H1 (cell line): ENCODE measurements at regions not wholly inside any gene's neighbourhood (a gene's known extent, or its start where the extent isn't known, plus 50 kb on each side); places are given as distances from the start of the nearest gene placed in this dataset.
A peak's percentile ranks its signal among the peaks of the same experiment; 100 is the strongest.

ENCODE experiments used
- CTCF ChIA-PET: fragments of 300-600 bp; sonication (Branson Sonifier 250); formaldehyde crosslinking; loops from one replicate; lab custom pipeline; 2021; ENCODE audit not compliant: partially characterized antibody; lab: Charles Lee
- POLR2A ChIA-PET: fragments of 300-600 bp; sonication (Branson Sonifier 250); formaldehyde crosslinking; loops from one replicate; lab custom pipeline; 2021; ENCODE audit warnings: inconsistent platforms; ENCODE audit not compliant: partially characterized antibody; lab: Charles Lee
- DNase-seq, 2 experiments: peaks; one replicate each; pipeline versions ENCODE4 v3.0.0 to v3.0.0-alpha.2; 2010 to 2022; ENCODE audit warnings: low spot score in 2 of 2, low read depth in 1 of 2, mixed read lengths in 1 of 2
- FAIRE-seq: peaks from 2 replicates; lab custom pipeline; 2011; peaks lifted over from hg19 to GRCh38; lab: Jason Lieb, UNC
- H2AFZ ChIP-seq: 2 replicates; pipeline ENCODE4 v1.8.1; 2012; ENCODE audit warnings: low read length, inconsistent platforms
- H2AK5ac ChIP-seq: 2 replicates; pipeline ENCODE4 v1.6.1; 2013; ENCODE audit warnings: low read depth, low read length
- H2BK120ac ChIP-seq: replicated peaks from 2 replicates; pipeline ENCODE3; 2013; ENCODE audit warnings: low read depth, low read length, inconsistent platforms
- H2BK12ac ChIP-seq: 2 replicates; pipeline ENCODE4 v1.6.1; 2013; ENCODE audit warnings: low read depth, low read length
- H2BK15ac ChIP-seq: 2 replicates; pipeline ENCODE4 v1.6.1; 2013; ENCODE audit warnings: low read length
- H2BK20ac ChIP-seq: 2 replicates; pipeline ENCODE4 v1.6.1; 2013; ENCODE audit warnings: low read length
- H2BK5ac ChIP-seq: 2 replicates; pipeline ENCODE4 v1.6.1; 2013; ENCODE audit warnings: low read depth, low read length
- H3K14ac ChIP-seq: 2 replicates; pipeline ENCODE4 v1.6.1; 2013; ENCODE audit warnings: inconsistent platforms; ENCODE audit not compliant: insufficient read length
- H3K18ac ChIP-seq: 2 replicates; pipeline ENCODE4 v1.6.1; 2013; ENCODE audit warnings: low read length; ENCODE audit errors: extremely low read depth
- H3K23ac ChIP-seq: 2 replicates; pipeline ENCODE4 v1.6.1; 2013; ENCODE audit warnings: inconsistent platforms; ENCODE audit not compliant: insufficient read length
- H3K23me2 ChIP-seq: 2 replicates; pipeline ENCODE4 v1.6.1; 2013; ENCODE audit warnings: low read depth, low read length
- H3K27ac ChIP-seq: 2 replicates; pipeline ENCODE4 v1.6.1; 2011; ENCODE audit warnings: low read depth, low read length, inconsistent platforms
- H3K27me3 ChIP-seq, 4 experiments: replicated peaks in 1 of 4; 1 replicate in 1 of 4; 2 replicates in 3 of 4; pipeline versions ENCODE4 v1.6.1 to v1.8.1; 2011 to 2013; ENCODE audit warnings: low read length in 3 of 4, mild to moderate bottlenecking in 3 of 4, inconsistent platforms in 2 of 4, mixed read lengths in 2 of 4, moderate library complexity in 1 of 4; ENCODE audit not compliant: control insufficient read depth in 3 of 4, insufficient read depth in 3 of 4; ENCODE audit errors: extremely low read depth in 1 of 4
- H3K36me3 ChIP-seq, 4 experiments: 2 replicates each; pipeline versions ENCODE4 v1.6.1 to v1.8.1; 2011 to 2013; ENCODE audit warnings: mild to moderate bottlenecking in 4 of 4, low read length in 3 of 4, moderate library complexity in 2 of 4, control low read depth in 1 of 4, inconsistent platforms in 1 of 4; ENCODE audit not compliant: insufficient read depth in 4 of 4, control insufficient read depth in 2 of 4
- H3K4ac ChIP-seq: replicated peaks from 2 replicates; pipeline ENCODE3; 2013; ENCODE audit warnings: low read length, low read depth, mixed read lengths, inconsistent platforms; ENCODE audit not compliant: insufficient read length
- H3K4me1 ChIP-seq, 4 experiments: replicated peaks in 1 of 4; 1 replicate in 1 of 4; 2 replicates in 3 of 4; pipeline versions ENCODE4 v1.6.1 to v1.8.1; 2011 to 2013; ENCODE audit warnings: low read length in 3 of 4, inconsistent platforms in 2 of 4, mixed read lengths in 1 of 4; ENCODE audit not compliant: insufficient read depth in 4 of 4, control insufficient read depth in 3 of 4
- H3K4me2 ChIP-seq, 2 experiments: 2 replicates each; pipeline versions ENCODE4 v1.6.1 to v1.8.1; 2011 to 2013; ENCODE audit warnings: low read depth in 2 of 2, low read length in 2 of 2, control low read depth in 1 of 2, inconsistent platforms in 1 of 2, mild to moderate bottlenecking in 1 of 2; ENCODE audit not compliant: insufficient read depth in 1 of 2
- H3K4me3 ChIP-seq, 4 experiments: fragments of 200-600, 300-600 bp in 1 of 4; sonication (generic), shearing (Covaris generic), sonication (Bioruptor Twin) in 1 of 4; 2 replicates each; pipeline versions ENCODE4 v1.5.1 to v1.8.1; 2011 to 2016; ENCODE audit warnings: low read length in 4 of 4, low read depth in 3 of 4, control low read depth in 2 of 4, inconsistent platforms in 2 of 4, mild to moderate bottlenecking in 2 of 4, mixed read lengths in 1 of 4, moderate library complexity in 1 of 4; ENCODE audit not compliant: insufficient read depth in 2 of 4; ENCODE audit errors: extremely low read depth in 1 of 4
- H3K56ac ChIP-seq: replicated peaks from 2 replicates; pipeline ENCODE3; 2013; ENCODE audit warnings: low read depth, mild to moderate bottlenecking, mixed read lengths, low read length, inconsistent platforms; ENCODE audit not compliant: insufficient read length
- H3K79me1 ChIP-seq: 2 replicates; pipeline ENCODE4 v1.6.1; 2013; ENCODE audit warnings: low read depth, low read length, control low read depth
- H3K79me2 ChIP-seq, 2 experiments: 2 replicates each; pipeline versions ENCODE4 v1.6.1 to v1.8.1; 2012 to 2013; ENCODE audit warnings: low read length in 2 of 2, mild to moderate bottlenecking in 2 of 2, inconsistent platforms in 1 of 2; ENCODE audit not compliant: insufficient read depth in 2 of 2, control insufficient read depth in 1 of 2
- H3K9ac ChIP-seq, 4 experiments: replicated peaks in 1 of 4; 1 replicate in 1 of 4; 2 replicates in 3 of 4; pipeline versions ENCODE4 v1.6.1 to v1.8.1; 2011 to 2013; ENCODE audit warnings: low read depth in 3 of 4, low read length in 3 of 4, control low read depth in 2 of 4, mild to moderate bottlenecking in 2 of 4, moderate library complexity in 2 of 4, inconsistent platforms in 1 of 4; ENCODE audit errors: extremely low read depth in 1 of 4
- H3K9me3 ChIP-seq, 2 experiments: 2 replicates each; pipeline versions ENCODE4 v1.6.1 to v1.8.1; 2012 to 2013; ENCODE audit warnings: mild to moderate bottlenecking in 2 of 2, moderate library complexity in 2 of 2, control low read depth in 1 of 2, inconsistent platforms in 1 of 2, low read depth in 1 of 2, low read length in 1 of 2, mixed read lengths in 1 of 2; ENCODE audit not compliant: insufficient read depth in 2 of 2
- H4K20me1 ChIP-seq, 2 experiments: replicated peaks in 1 of 2; 2 replicates each; pipeline versions ENCODE3 to v1.8.1; 2011 to 2013; ENCODE audit warnings: inconsistent platforms in 2 of 2, low read length in 2 of 2, mild to moderate bottlenecking in 1 of 2; ENCODE audit not compliant: insufficient read depth in 2 of 2, control insufficient read depth in 1 of 2
- H4K5ac ChIP-seq: 2 replicates; pipeline ENCODE4 v1.6.1; 2013; ENCODE audit warnings: low read length, low read depth, mixed read lengths, inconsistent platforms; ENCODE audit not compliant: insufficient read length
- H4K8ac ChIP-seq: 2 replicates; pipeline ENCODE4 v1.8.0; 2013; ENCODE audit warnings: mild to moderate bottlenecking, moderate library complexity, low read length, inconsistent platforms; ENCODE audit not compliant: insufficient read depth; ENCODE audit errors: extremely low read depth
- H4K91ac ChIP-seq: replicated peaks from 2 replicates; pipeline ENCODE3; 2013; ENCODE audit warnings: low read length, mixed read lengths, inconsistent platforms; ENCODE audit not compliant: insufficient read length
- BRCA1 ChIP-seq: IDR thresholded peaks from 2 replicates; pipeline ENCODE4 v1.6.1; 2012; ENCODE audit warnings: low read depth, low read length, improper control_type of control experiment
- CEBPB ChIP-seq: IDR thresholded peaks from 2 replicates; pipeline ENCODE4 v1.6.1; 2012; ENCODE audit warnings: low read depth, low read length
- CHD2 ChIP-seq: IDR thresholded peaks from 2 replicates; pipeline ENCODE4 v1.6.1; 2012; ENCODE audit warnings: low read length, improper control_type of control experiment
- GABPA ChIP-seq: IDR thresholded peaks from 2 replicates; pipeline ENCODE4 v1.6.1; 2011; ENCODE audit warnings: mild to moderate bottlenecking, low read length, moderate library complexity, borderline replicate concordance; ENCODE audit not compliant: insufficient read depth
- TAF7 ChIP-seq: optimal IDR thresholded peaks from 2 replicates; pipeline ENCODE3; 2011; ENCODE audit warnings: low read depth, mild to moderate bottlenecking, inconsistent platforms, low read length, moderate library complexity, borderline replicate concordance
- TCF12 ChIP-seq: IDR thresholded peaks from 2 replicates; pipeline ENCODE4 v1.6.1; 2011; ENCODE audit warnings: low read depth, mild to moderate bottlenecking, low read length
- YY1 ChIP-seq: IDR thresholded peaks from 2 replicates; pipeline ENCODE4 v1.6.1; 2011; ENCODE audit warnings: low read depth, mild to moderate bottlenecking, low read length
- WGBS, 2 experiments: shearing (Covaris generic) in 1 of 2; methylation state at CpG; one replicate each; pipeline versions ENCODE4 v1.1.6 to v1.1.7; 2013 to 2015; ENCODE audit warnings: low lambda C conversion rate in 2 of 2, mixed read lengths in 2 of 2, inconsistent platforms in 1 of 2, low coverage in 1 of 2, missing lambda C conversion rate in 1 of 2; ENCODE audit not compliant: insufficient replicate concordance in 2 of 2, insufficient coverage in 1 of 2, insufficient read length in 1 of 2; ENCODE audit errors: extremely low coverage in 1 of 2, missing lambda C conversion rate in 1 of 2; 5-methylcytosine and 5-hydroxymethylcytosine counted together
- TF ChIP-seq, protein P1 (sequence below): IDR thresholded peaks from 2 replicates; pipeline ENCODE4 v1.6.1; 2011; ENCODE audit warnings: low read length, improper control_type of control experiment
- TF ChIP-seq, protein P2 (sequence below): IDR thresholded peaks from 2 replicates; pipeline ENCODE4 v1.6.1; 2012; ENCODE audit warnings: inconsistent platforms

DNA sequence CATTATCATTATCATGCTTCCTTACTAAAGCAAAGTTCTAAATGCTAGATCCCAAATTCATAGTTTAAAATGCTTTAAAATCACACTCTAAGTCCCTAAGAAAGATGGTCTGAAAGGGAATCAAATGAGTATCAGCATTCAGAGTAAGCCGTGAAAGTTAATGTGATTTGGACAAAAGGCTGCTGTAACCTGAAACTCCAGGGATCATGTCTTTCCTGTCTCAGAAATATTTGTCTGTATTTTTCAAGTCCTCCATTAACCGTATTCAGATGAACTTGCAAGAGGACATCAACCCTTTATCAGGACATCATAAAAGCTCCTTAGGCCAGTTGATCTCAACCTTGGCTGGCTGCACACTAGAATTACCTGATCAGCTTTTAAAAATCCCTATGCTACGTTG lies 324.3 kb upstream of the PKDCC start:
- H3K36me3 ChIP-seq = no peaks in the 10 kb centered on the region
- H3K23me2 ChIP-seq = no peaks in the 10 kb centered on the region
- no peak overlapping the region for H3K18ac ChIP-seq
- WGBS, 2 experiments = 85% methylated on average over 3 of the region's 3 CpGs; no CpG with 5 or more reads in 1 of the 2 experiments
- no peaks in the 10 kb centered on the region for H3K9me3 ChIP-seq
- TF ChIP-seq, protein P1, sequence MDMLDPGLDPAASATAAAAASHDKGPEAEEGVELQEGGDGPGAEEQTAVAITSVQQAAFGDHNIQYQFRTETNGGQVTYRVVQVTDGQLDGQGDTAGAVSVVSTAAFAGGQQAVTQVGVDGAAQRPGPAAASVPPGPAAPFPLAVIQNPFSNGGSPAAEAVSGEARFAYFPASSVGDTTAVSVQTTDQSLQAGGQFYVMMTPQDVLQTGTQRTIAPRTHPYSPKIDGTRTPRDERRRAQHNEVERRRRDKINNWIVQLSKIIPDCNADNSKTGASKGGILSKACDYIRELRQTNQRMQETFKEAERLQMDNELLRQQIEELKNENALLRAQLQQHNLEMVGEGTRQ = no peak
- TF ChIP-seq YY1 (no peak), CHD2 (no peak), TAF7 (no peak), BRCA1 (no peak), GABPA (no peak), TCF12 (no peak), CEBPB (no peak)
- TF ChIP-seq, protein P2, sequence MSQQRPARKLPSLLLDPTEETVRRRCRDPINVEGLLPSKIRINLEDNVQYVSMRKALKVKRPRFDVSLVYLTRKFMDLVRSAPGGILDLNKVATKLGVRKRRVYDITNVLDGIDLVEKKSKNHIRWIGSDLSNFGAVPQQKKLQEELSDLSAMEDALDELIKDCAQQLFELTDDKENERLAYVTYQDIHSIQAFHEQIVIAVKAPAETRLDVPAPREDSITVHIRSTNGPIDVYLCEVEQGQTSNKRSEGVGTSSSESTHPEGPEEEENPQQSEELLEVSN = no peak
- no peak overlapping the region for H3K56ac ChIP-seq
- H3K27ac ChIP-seq = no peak overlapping the region
- no peak overlapping the region for H2BK20ac ChIP-seq
- H3K4me3 ChIP-seq = no peak overlapping the region
- no peak overlapping the region for H3K4ac ChIP-seq
- H4K5ac ChIP-seq = no peak overlapping the region
- FAIRE-seq (peak; percentile 55), DNase-seq (no peak)
- no peak overlapping the region for H2BK5ac ChIP-seq
- no peak overlapping the region for H3K4me2 ChIP-seq
- no peak overlapping the region for H2AK5ac ChIP-seq
- H4K20me1 ChIP-seq = no peaks in the 10 kb centered on the region
- ChIA-PET POLR2A (no interaction called here), CTCF (interaction anchor here (1.2 kb wide), 1 partner anchor 28 kb away, joined by 7 read pairs; no protein-coding TSS in a partner anchor)
- H2BK120ac ChIP-seq = no peak overlapping the region
- H4K8ac ChIP-seq = no peak overlapping the region
- H3K27me3 ChIP-seq = no peaks in the 10 kb centered on the region
- H3K79me2 ChIP-seq = no peaks in the 10 kb centered on the region
- H3K9ac ChIP-seq = no peak overlapping the region
- H2AFZ ChIP-seq = peak overlapping the region; percentile 63
- no peak overlapping the region for H4K91ac ChIP-seq
- H2BK12ac ChIP-seq = no peak overlapping the region
- no peaks in the 10 kb centered on the region for H3K79me1 ChIP-seq
- no peak overlapping the region for H3K23ac ChIP-seq
- H2BK15ac ChIP-seq = no peak overlapping the region
- no peak overlapping the region for H3K14ac ChIP-seq
- H3K4me1 ChIP-seq = peaks cover 0 to 6% (median 0%) of the 10 kb centered on the region in 4 experiments; a peak in 1 of 7 replicates
